ENCODE measurements at regions not wholly inside any gene's neighbourhood (a gene's known extent, or its start where the extent isn't known, plus 50 kb on each side); places are given as distances from the start of the nearest gene placed in this dataset.

GRCh38 chr22:46092670-46093410 lies 57.5 kb upstream of the PPARA start:
- Histone ChIP-seq H3K9ac (ENCODE audit: low read depth, low read length) (no peak overlapping the region), H3K4me3 (ENCODE audit: insufficient read depth, low read depth, low read length) (no peak overlapping the region), H4K91ac (ENCODE audit: insufficient read depth, low read depth, low read length) (no peak overlapping the region), H2BK5ac (ENCODE audit: low read depth, low read length, poor library complexity, severe bottlenecking) (no peak overlapping the region), H3K18ac (ENCODE audit: low read depth, low read length) (no peak overlapping the region), H3K4me1 (ENCODE audit: control insufficient read depth, insufficient read depth, low read length) (peaks cover 12% of the 10 kb centered on the region), H3K9me3 (ENCODE audit: control insufficient read depth, insufficient read depth, low read length) (no peaks in the 10 kb centered on the region), H3K4me2 (ENCODE audit: low read depth, low read length) (no peak overlapping the region), H2AFZ (replicated peaks; ENCODE audit: low read length, poor library complexity) (no peak overlapping the region), H3K23ac (ENCODE audit: low read depth, low read length) (peak overlapping the region; percentile 19; the same call in 1 of the 2 replicates), H4K20me1 (ENCODE audit: insufficient read depth, low read length) (peaks cover 89% of the 10 kb centered on the region), H3K4ac (ENCODE audit: low read depth, low read length) (no peak overlapping the region; the same call in 1 of the 2 replicates), H2AK5ac (ENCODE audit: low read depth, low read length) (no peak overlapping the region), H3K56ac (ENCODE audit: extremely low read depth, insufficient read depth, low read length) (no peak overlapping the region), H3K79me1 (ENCODE audit: low read depth in 1 of 2, low read length in 2 of 2) (peaks cover 23 to 85% of the 10 kb centered on the region in 2 experiments), H2AK9ac (replicated peaks; ENCODE audit: low read depth, low read length, poor library complexity) (peak overlapping the region; percentile 15), H2BK15ac (ENCODE audit: low read depth, low read length) (no peak overlapping the region), H3K14ac (replicated peaks; ENCODE audit: low read depth, low read length) (no peak overlapping the region), H3K36me3 (ENCODE audit: control insufficient read depth, insufficient read depth, low read length) (peaks cover 40% of the 10 kb centered on the region), H2BK20ac (ENCODE audit: low read depth, low read length) (no peak overlapping the region), H3K27me3 (ENCODE audit: control insufficient read depth, insufficient read depth, low read length) (no peaks in the 10 kb centered on the region), H2BK120ac (ENCODE audit: low read depth, low read length) (no peak overlapping the region), H3K27ac (ENCODE audit: insufficient read depth, low read length) (no peak overlapping the region), H4K8ac (ENCODE audit: low read depth in 2 of 2, low read length in 2 of 2) (no peak overlapping the region), H4K5ac (ENCODE audit: low read depth, low read length) (no peak overlapping the region), H3K9me1 (ENCODE audit: insufficient read depth, low read length) (peaks cover 6% of the 10 kb centered on the region)
- ATAC-seq (ENCODE audit: low read depth) (no peak), DNase-seq (no peak)
- intact Hi-C loops (cut with micrococcal nuclease) = no loop called here
- dilution Hi-C loops (cut with HindIII; ENCODE audit: low sequenced_read_pairs, unreplicated experiment) = no loop called here
- POLR2A ChIA-PET (ENCODE audit: unreplicated experiment) = no interaction called here
- TF ChIP-seq RFX5 (IDR thresholded peaks at IDR 0.05; ENCODE audit: low read depth, low read length) = no peak
- no TSS peak for BruUV-seq (replicated peaks)
- CTCF ChIA-PET = interaction anchor here (1.2 kb wide), 1 partner anchor 87 kb away, joined by 3 read pairs; no protein-coding TSS in a partner anchor
- in situ Hi-C loops (cut with MboI; ENCODE audit: low sequenced_read_pairs) = no loop called here
- 85% methylated on average over 5 of the region's 21 CpGs; no CpG with 5 or more reads in 1 of the 2 experiments for WGBS, 2 experiments (ENCODE audit: extremely low coverage in 2 of 2, insufficient read length in 1 of 2)

Measured in IMR-90 (cell line).